ENCODE measurements at regions not wholly inside any gene's neighbourhood (a gene's known extent, or its start where the extent isn't known, plus 50 kb on each side); places are given as distances from the start of the nearest gene placed in this dataset.

GRCh38 chr2:104429639-104430358 lies 424.1 kb upstream of the POU3F3 start:
- TF ChIP-seq CTCF (IDR thresholded peaks at IDR 0.05) (no peak), POLR2A (IDR thresholded peaks at IDR 0.05) (no peak)
- intact Hi-C loops (cut with DNase I; ENCODE audit: low total_unique reads), result no loop called here

GRCh38 chr2:104430359-104430740 lies 423.6 kb upstream of the POU3F3 start:
- Histone ChIP-seq H3K27me3 (peaks cover 2 to 3% of the 10 kb centered on the region in 2 donors), H3K36me3 (no peaks in the 10 kb centered on the region), H3K4me3 (no peak overlapping the region), H3K9me3 (no peaks in the 10 kb centered on the region), H3K27ac (no peak overlapping the region), H3K4me1 (no peaks in the 10 kb centered on the region)
- intact Hi-C loops (cut with DNase I; ENCODE audit: low total_unique reads), result no loop called here
- no peak for DNase-seq
- TF ChIP-seq POLR2A (IDR thresholded peaks at IDR 0.05), result no peak
- no peak for TF ChIP-seq CTCF (IDR thresholded peaks at IDR 0.05)

More at GRCh38 chr2:104429639-104430358, 424.1 kb upstream of the POU3F3 start:
- no peaks in the 10 kb centered on the region for H3K36me3 ChIP-seq
- H3K27me3 ChIP-seq, result peaks cover 2 to 3% of the 10 kb centered on the region in 2 donors
- H3K4me3 ChIP-seq, result no peak overlapping the region
- no peak for DNase-seq
- H3K4me1 ChIP-seq, result no peaks in the 10 kb centered on the region
- H3K27ac ChIP-seq, result no peak overlapping the region
- H3K9me3 ChIP-seq, result no peaks in the 10 kb centered on the region

- no peak overlapping the region for H3K4me3 ChIP-seq
- intact Hi-C loops (cut with DNase I; ENCODE audit: low total_unique reads), result no loop called here
- TF ChIP-seq CTCF (IDR thresholded peaks at IDR 0.05) (no peak), POLR2A (IDR thresholded peaks at IDR 0.05) (no peak)
- H3K27ac ChIP-seq, result no peak overlapping the region
- no peaks in the 10 kb centered on the region for H3K9me3 ChIP-seq
- no peaks in the 10 kb centered on the region for H3K4me1 ChIP-seq
- no peak for DNase-seq
- H3K36me3 ChIP-seq, result no peaks in the 10 kb centered on the region
- peaks cover 0 to 3% of the 10 kb centered on the region in 2 donors for H3K27me3 ChIP-seq
Measured at GRCh38 chr2:104430852-104431251, 423.1 kb upstream of the POU3F3 start.

GRCh38 chr2:104431701-104432121 lies 422.2 kb upstream of the POU3F3 start:
- Histone ChIP-seq H3K9me3 (no peaks in the 10 kb centered on the region), H3K27me3 (peaks cover 0 to 3% of the 10 kb centered on the region in 2 donors), H3K36me3 (no peaks in the 10 kb centered on the region), H3K27ac (no peak overlapping the region), H3K4me3 (no peak overlapping the region), H3K4me1 (no peaks in the 10 kb centered on the region)
- intact Hi-C loops (cut with DNase I; ENCODE audit: low total_unique reads), result no loop called here
- no peak for DNase-seq
- TF ChIP-seq CTCF (IDR thresholded peaks at IDR 0.05) (no peak), POLR2A (IDR thresholded peaks at IDR 0.05) (no peak)

- H3K4me1 ChIP-seq, result no peaks in the 10 kb centered on the region
- intact Hi-C loops (cut with DNase I; ENCODE audit: low total_unique reads), result no loop called here
- no peak for DNase-seq
- H3K4me3 ChIP-seq, result no peak overlapping the region
- no peak overlapping the region for H3K27ac ChIP-seq
- no peaks in the 10 kb centered on the region for H3K36me3 ChIP-seq
- peaks cover 0 to 3% of the 10 kb centered on the region in 2 donors for H3K27me3 ChIP-seq
- no peak for TF ChIP-seq POLR2A (IDR thresholded peaks at IDR 0.05)
- no peak for TF ChIP-seq CTCF (IDR thresholded peaks at IDR 0.05)
- no peaks in the 10 kb centered on the region for H3K9me3 ChIP-seq
Measured at GRCh38 chr2:104432401-104432800, 421.5 kb upstream of the POU3F3 start.

Measured in uterus (tissue), 3 donors.